Mesenchymal stem cell (in vitro differentiated cells and primary cell): ENCODE measurements at regions not wholly inside any gene's neighbourhood (a gene's known extent, or its start where the extent isn't known, plus 50 kb on each side); places are given as distances from the start of the nearest gene placed in this dataset.

Experiments
- DNase-seq: peaks from one replicate; pipeline ENCODE4 v3.0.0-alpha.2; 2013
- H2AFZ ChIP-seq: one replicate; pipeline ENCODE4 v1.6.1; 2013; ENCODE audit warnings: low read depth, mild to moderate bottlenecking, control low read depth, inconsistent platforms, low read length, moderate library complexity
- H2AK5ac ChIP-seq: 2 replicates; pipeline ENCODE4 v1.6.1; 2013; ENCODE audit warnings: low read length, moderate library complexity, mild to moderate bottlenecking, inconsistent platforms; ENCODE audit not compliant: severe bottlenecking
- H2BK120ac ChIP-seq: one replicate; pipeline ENCODE4 v1.6.1; 2013; ENCODE audit warnings: low read depth, mild to moderate bottlenecking, inconsistent platforms, low read length, moderate library complexity
- H2BK12ac ChIP-seq, 2 experiments: one replicate each; pipeline ENCODE4 v1.6.1; 2013; ENCODE audit warnings: inconsistent platforms in 2 of 2, low read length in 2 of 2, mild to moderate bottlenecking in 2 of 2, moderate library complexity in 2 of 2, control low read depth in 1 of 2
- H2BK15ac ChIP-seq: one replicate; pipeline ENCODE4 v1.6.1; 2013; ENCODE audit warnings: mild to moderate bottlenecking, low read depth, inconsistent platforms; ENCODE audit not compliant: poor library complexity, severe bottlenecking
- H2BK5ac ChIP-seq: 2 replicates; pipeline ENCODE4 v1.6.1; 2013; ENCODE audit warnings: low read depth, mild to moderate bottlenecking, low read length, control low read depth, inconsistent platforms; ENCODE audit not compliant: poor library complexity, severe bottlenecking
- H3K14ac ChIP-seq, 2 experiments: one replicate each; pipeline ENCODE4 v1.6.1; 2013; ENCODE audit warnings: inconsistent platforms in 2 of 2, low read length in 2 of 2, control low read depth in 1 of 2, mild to moderate bottlenecking in 1 of 2, moderate library complexity in 1 of 2
- H3K18ac ChIP-seq, 2 experiments: one replicate each; pipeline ENCODE4 v1.6.1; 2013; ENCODE audit warnings: inconsistent platforms in 2 of 2, low read length in 2 of 2, control low read depth in 1 of 2, low read depth in 1 of 2, mild to moderate bottlenecking in 1 of 2
- H3K23ac ChIP-seq, 2 experiments: one replicate each; pipeline ENCODE4 v1.6.1; 2013; ENCODE audit warnings: inconsistent platforms in 2 of 2, low read length in 2 of 2, mild to moderate bottlenecking in 2 of 2, moderate library complexity in 2 of 2, control low read depth in 1 of 2
- H3K27ac ChIP-seq: 2 replicates; pipeline ENCODE4 v1.5.1; 2013; ENCODE audit warnings: mild to moderate bottlenecking, moderate library complexity, low read length, control low read depth, inconsistent platforms; ENCODE audit not compliant: poor library complexity, severe bottlenecking
- H3K27me3 ChIP-seq, 2 experiments: 2 replicates each; pipeline versions ENCODE4 v1.6.1 to v1.7.0; 2013; ENCODE audit warnings: low read length in 2 of 2, mild to moderate bottlenecking in 2 of 2, moderate library complexity in 2 of 2, control low read depth in 1 of 2, inconsistent platforms in 1 of 2; ENCODE audit not compliant: control insufficient read depth in 1 of 2, insufficient read depth in 1 of 2
- H3K36me3 ChIP-seq, 2 experiments: 2 replicates each; pipeline versions ENCODE4 v1.6.1 to v1.7.0; 2013; ENCODE audit warnings: low read length in 2 of 2, control low read depth in 1 of 2, inconsistent platforms in 1 of 2, low read depth in 1 of 2, mild to moderate bottlenecking in 1 of 2; ENCODE audit not compliant: insufficient read depth in 2 of 2, control insufficient read depth in 1 of 2
- H3K4ac ChIP-seq, 2 experiments: one replicate each; pipeline ENCODE4 v1.6.1; 2013; ENCODE audit warnings: inconsistent platforms in 2 of 2, low read length in 2 of 2, mild to moderate bottlenecking in 2 of 2, moderate library complexity in 2 of 2, control low read depth in 1 of 2, low read depth in 1 of 2
- H3K4me1 ChIP-seq: 2 replicates; pipeline ENCODE4 v1.6.1; 2013; ENCODE audit warnings: low read depth, low read length, control low read depth; ENCODE audit not compliant: control insufficient read depth, insufficient read depth
- H3K4me2 ChIP-seq: 2 replicates; pipeline ENCODE4 v1.6.1; 2013; ENCODE audit warnings: low read length, mild to moderate bottlenecking, inconsistent platforms; ENCODE audit not compliant: poor library complexity, severe bottlenecking
- H3K4me3 ChIP-seq, 2 experiments: 2 replicates each; pipeline versions ENCODE4 v1.5.1 to v1.7.0; 2013; ENCODE audit warnings: low read length in 2 of 2, mild to moderate bottlenecking in 2 of 2, control low read depth in 1 of 2, low read depth in 1 of 2; ENCODE audit not compliant: insufficient read depth in 1 of 2
- H3K79me1 ChIP-seq: replicated peaks from 2 replicates; pipeline ENCODE4 v1.6.1; 2013; ENCODE audit warnings: mild to moderate bottlenecking, control low read depth, low read length, inconsistent platforms; ENCODE audit not compliant: poor library complexity, severe bottlenecking
- H3K9ac ChIP-seq: 2 replicates; pipeline ENCODE4 v1.7.0; 2013; ENCODE audit warnings: mild to moderate bottlenecking, low read length, moderate library complexity
- H3K9me3 ChIP-seq: 2 replicates; pipeline ENCODE4 v1.7.0; 2013; ENCODE audit warnings: mild to moderate bottlenecking, low read length; ENCODE audit not compliant: control insufficient read depth
- H4K8ac ChIP-seq: one replicate; pipeline ENCODE4 v1.6.1; 2013; ENCODE audit warnings: inconsistent platforms, mild to moderate bottlenecking, low read length, moderate library complexity
- H4K91ac ChIP-seq: one replicate; pipeline ENCODE4 v1.6.1; 2013; ENCODE audit warnings: mild to moderate bottlenecking, low read length, inconsistent platforms
- WGBS: methylation state at CpG from one replicate; pipeline ENCODE4 v1.1.7; 2013; ENCODE audit warnings: mixed read lengths; 5-methylcytosine and 5-hydroxymethylcytosine counted together

DNA sequence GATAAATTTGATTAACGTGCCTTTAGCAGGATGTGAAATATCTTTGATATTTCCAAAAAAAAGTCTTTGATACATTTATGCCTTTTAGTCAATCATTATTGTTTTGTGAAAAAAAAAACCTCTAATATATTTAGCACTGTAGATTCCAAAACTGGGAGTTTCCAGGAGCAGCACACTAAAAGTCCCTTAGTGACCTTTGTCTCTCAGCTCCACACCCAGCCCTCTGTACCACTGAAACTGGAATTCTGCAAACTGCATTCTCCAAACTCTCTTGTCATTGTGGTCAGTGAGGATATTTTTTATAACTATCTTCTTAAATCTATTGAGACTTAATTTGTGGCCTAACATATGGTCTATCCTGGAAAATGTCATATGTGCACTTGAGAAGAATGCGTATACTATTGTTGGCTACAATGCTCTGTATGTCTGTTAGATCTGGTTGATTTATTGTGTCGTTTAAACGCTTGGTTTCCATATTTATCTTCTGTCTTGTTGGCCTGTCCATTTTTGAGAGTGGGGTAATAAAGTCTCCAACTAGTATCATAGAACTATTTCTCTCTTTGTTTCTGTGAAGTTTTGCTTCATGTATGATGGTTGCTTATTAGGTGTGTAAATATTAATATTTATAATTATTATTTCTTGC, 73.2 kb upstream of the CNKSR3 start:
- H3K27me3 ChIP-seq, result no peaks in the 10 kb centered on the region
- no peak overlapping the region for H3K4me2 ChIP-seq
- 60% methylated on average over 1 of the region's 4 CpGs for WGBS
- no peak overlapping the region for H4K8ac ChIP-seq
- no peak overlapping the region for H2BK15ac ChIP-seq
- H3K4me3 ChIP-seq, result no peak overlapping the region
- H2AK5ac ChIP-seq, result no peak overlapping the region
- H3K18ac ChIP-seq, result no peak overlapping the region
- H4K91ac ChIP-seq, result no peak overlapping the region
- no peak overlapping the region for H2BK12ac ChIP-seq
- no peak overlapping the region for H3K14ac ChIP-seq
- no peaks in the 10 kb centered on the region for H3K4me1 ChIP-seq
- H3K4ac ChIP-seq, result no peak overlapping the region
- H3K27ac ChIP-seq, result no peak overlapping the region
- no peaks in the 10 kb centered on the region for H3K79me1 ChIP-seq
- DNase-seq, result no peak
- H3K9me3 ChIP-seq, result peaks cover 17% of the 10 kb centered on the region
- no peak overlapping the region for H2BK120ac ChIP-seq
- H2AFZ ChIP-seq, result no peak overlapping the region
- no peaks in the 10 kb centered on the region for H3K36me3 ChIP-seq
- no peak overlapping the region for H3K23ac ChIP-seq
- no peak overlapping the region for H3K9ac ChIP-seq
- no peak overlapping the region for H2BK5ac ChIP-seq

- Histone ChIP-seq H3K27me3 (no peaks in the 10 kb centered on the region), H3K4me1 (no peaks in the 10 kb centered on the region), H4K8ac (no peak overlapping the region), H3K4me2 (no peak overlapping the region), H3K4ac (no peak overlapping the region), H3K23ac (no peak overlapping the region), H2BK5ac (no peak overlapping the region), H4K91ac (no peak overlapping the region), H3K14ac (no peak overlapping the region), H3K79me1 (no peaks in the 10 kb centered on the region), H2AFZ (no peak overlapping the region), H3K18ac (peak overlapping the region in 1 of 2 experiments; percentile 12), H3K27ac (no peak overlapping the region), H2BK15ac (no peak overlapping the region), H3K9ac (no peak overlapping the region), H2BK12ac (no peak overlapping the region), H3K36me3 (no peaks in the 10 kb centered on the region), H3K4me3 (no peak overlapping the region), H2AK5ac (no peak overlapping the region), H2BK120ac (no peak overlapping the region), H3K9me3 (no peaks in the 10 kb centered on the region)
- no peak for DNase-seq
- 94% methylated on average over 3 of the region's 4 CpGs for WGBS
These were observed 80.3 kb upstream of the CNKSR3 start for GRCh38 chr6:154590756-154591155.

DNA sequence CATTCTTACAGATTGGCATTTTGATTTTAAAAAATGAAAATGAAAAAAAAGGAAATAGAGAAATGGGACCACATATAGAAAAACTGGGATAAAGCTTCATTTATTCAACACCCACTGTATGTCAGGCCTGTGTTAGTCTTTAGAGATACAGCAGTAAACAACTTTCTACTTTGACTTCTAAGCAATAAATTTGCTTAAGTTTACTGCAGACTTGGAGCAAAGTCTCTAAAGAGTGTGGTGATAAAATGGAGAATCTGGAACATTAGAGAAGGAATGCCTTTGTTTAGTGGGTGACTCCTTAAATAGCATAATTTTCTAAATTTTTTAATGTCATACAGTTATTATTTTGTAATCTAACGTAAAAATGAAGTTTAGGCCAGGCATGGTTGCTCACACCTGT, 80.7 kb upstream of the CNKSR3 start:
- Histone ChIP-seq H3K36me3 (no peaks in the 10 kb centered on the region), H2AK5ac (no peak overlapping the region)

GRCh38 chr6:154592199-154592860, 81.8 kb upstream of the CNKSR3 start:
- Histone ChIP-seq H3K14ac (no peak overlapping the region), H3K27me3 (no peaks in the 10 kb centered on the region), H3K36me3 (no peaks in the 10 kb centered on the region), H3K79me1 (no peaks in the 10 kb centered on the region), H2AK5ac (no peak overlapping the region), H4K91ac (no peak overlapping the region), H4K8ac (no peak overlapping the region), H2BK120ac (no peak overlapping the region), H3K18ac (no peak overlapping the region), H3K9ac (no peak overlapping the region), H2BK15ac (no peak overlapping the region), H3K4ac (no peak overlapping the region), H2BK12ac (no peak overlapping the region), H3K4me1 (no peaks in the 10 kb centered on the region), H3K27ac (no peak overlapping the region), H2BK5ac (no peak overlapping the region), H3K4me2 (no peak overlapping the region), H2AFZ (no peak overlapping the region), H3K9me3 (no peaks in the 10 kb centered on the region), H3K4me3 (no peak overlapping the region), H3K23ac (no peak overlapping the region)
- DNase-seq, result no peak
- WGBS, result 95% methylated on average over 9 of the region's 10 CpGs

More for the DNA sequence above, 80.7 kb upstream of the CNKSR3 start:
- H2BK120ac ChIP-seq, result no peak overlapping the region
- no peak overlapping the region for H3K14ac ChIP-seq
- no peaks in the 10 kb centered on the region for H3K9me3 ChIP-seq
- no peak overlapping the region for H4K8ac ChIP-seq
- H3K18ac ChIP-seq, result no peak overlapping the region
- no peak overlapping the region for H3K4me2 ChIP-seq
- H2BK5ac ChIP-seq, result no peak overlapping the region
- no peak overlapping the region for H3K9ac ChIP-seq
- H3K4ac ChIP-seq, result no peak overlapping the region
- H3K23ac ChIP-seq, result no peak overlapping the region
- no peaks in the 10 kb centered on the region for H3K27me3 ChIP-seq
- H3K4me3 ChIP-seq, result no peak overlapping the region
- H3K27ac ChIP-seq, result no peak overlapping the region
- no peaks in the 10 kb centered on the region for H3K4me1 ChIP-seq
- 100% methylated on average over 1 of the region's 1 CpG for WGBS
- H3K79me1 ChIP-seq, result no peaks in the 10 kb centered on the region
- H2BK15ac ChIP-seq, result no peak overlapping the region
- H2BK12ac ChIP-seq, result no peak overlapping the region
- no peak for DNase-seq
- no peak overlapping the region for H2AFZ ChIP-seq
- no peak overlapping the region for H4K91ac ChIP-seq
